ENCODE measurements at regions not wholly inside any gene's neighbourhood (a gene's known extent, or its start where the extent isn't known, plus 50 kb on each side); places are given as distances from the start of the nearest gene placed in this dataset.

- H3K27me3 ChIP-seq (ENCODE audit: control insufficient read depth, low read length): no peaks in the 10 kb centered on the region
- H3K79me2 ChIP-seq (ENCODE audit: control insufficient read depth, low read length): no peaks in the 10 kb centered on the region
- no peak overlapping the region for H3K27ac ChIP-seq (ENCODE audit: low read depth, low read length)
- no peak overlapping the region for H3K4me2 ChIP-seq (ENCODE audit: low read length)
- no peak overlapping the region for H3K4me3 ChIP-seq (ENCODE audit: low read length)
- H4K20me1 ChIP-seq (ENCODE audit: control insufficient read depth, insufficient read depth, low read depth, low read length): no peaks in the 10 kb centered on the region
- H3K9me2 ChIP-seq (replicated peaks; ENCODE audit: control insufficient read depth, low read length): no peaks in the 10 kb centered on the region
- no peaks in the 10 kb centered on the region for H3K4me1 ChIP-seq (ENCODE audit: control insufficient read depth, low read length)
- TF ChIP-seq CTCF (IDR thresholded peaks at IDR 0.05; ENCODE audit: low read depth, low read length, poor library complexity, severe bottlenecking) (no peak), EZH2phosphoT487 (IDR thresholded peaks at IDR 0.05; ENCODE audit: borderline replicate concordance, low read length) (no peak)
- H3K36me3 ChIP-seq (ENCODE audit: control insufficient read depth, low read length): no peaks in the 10 kb centered on the region
- H3F3A ChIP-seq (ENCODE audit: control insufficient read depth, insufficient read depth): no peaks in the 10 kb centered on the region
- no peaks in the 10 kb centered on the region for H3K9me3 ChIP-seq (ENCODE audit: control insufficient read depth, insufficient read depth, low read length)
These were observed 208.3 kb downstream of the TLE1 start for GRCh38 chr9:81480828-81481604.

GRCh38 chr9:81479573-81479972 lies 209.8 kb downstream of the TLE1 start:
- Histone ChIP-seq H3K79me2 (ENCODE audit: control insufficient read depth, low read length) (no peaks in the 10 kb centered on the region), H3K4me3 (ENCODE audit: low read length) (no peak overlapping the region), H3K27me3 (ENCODE audit: control insufficient read depth, low read length) (no peaks in the 10 kb centered on the region), H3F3A (ENCODE audit: control insufficient read depth, insufficient read depth) (no peaks in the 10 kb centered on the region), H3K4me2 (ENCODE audit: low read length) (no peak overlapping the region), H3K27ac (ENCODE audit: low read depth, low read length) (no peak overlapping the region), H4K20me1 (ENCODE audit: control insufficient read depth, insufficient read depth, low read depth, low read length) (no peaks in the 10 kb centered on the region), H3K4me1 (ENCODE audit: control insufficient read depth, low read length) (no peaks in the 10 kb centered on the region), H3K9me3 (ENCODE audit: control insufficient read depth, insufficient read depth, low read length) (no peaks in the 10 kb centered on the region), H3K9me2 (replicated peaks; ENCODE audit: control insufficient read depth, low read length) (no peaks in the 10 kb centered on the region), H3K36me3 (ENCODE audit: control insufficient read depth, low read length) (no peaks in the 10 kb centered on the region)
- TF ChIP-seq CTCF (IDR thresholded peaks at IDR 0.05; ENCODE audit: low read depth, low read length, poor library complexity, severe bottlenecking) (no peak), EZH2phosphoT487 (IDR thresholded peaks at IDR 0.05; ENCODE audit: borderline replicate concordance, low read length) (no peak)

GRCh38 chr9:81477669-81478068 lies 211.7 kb downstream of the TLE1 start:
- H3K4me1 ChIP-seq (ENCODE audit: control insufficient read depth, low read length): no peaks in the 10 kb centered on the region
- TF ChIP-seq CTCF (IDR thresholded peaks at IDR 0.05; ENCODE audit: low read depth, low read length, poor library complexity, severe bottlenecking) (no peak), EZH2phosphoT487 (IDR thresholded peaks at IDR 0.05; ENCODE audit: borderline replicate concordance, low read length) (no peak)
- no peaks in the 10 kb centered on the region for H3K9me2 ChIP-seq (replicated peaks; ENCODE audit: control insufficient read depth, low read length)
- no peak overlapping the region for H3K4me3 ChIP-seq (ENCODE audit: low read length)
- no peaks in the 10 kb centered on the region for H4K20me1 ChIP-seq (ENCODE audit: control insufficient read depth, insufficient read depth, low read depth, low read length)
- no peaks in the 10 kb centered on the region for H3F3A ChIP-seq (ENCODE audit: control insufficient read depth, insufficient read depth)
- no peak overlapping the region for H3K4me2 ChIP-seq (ENCODE audit: low read length)
- H3K36me3 ChIP-seq (ENCODE audit: control insufficient read depth, low read length): no peaks in the 10 kb centered on the region
- H3K27me3 ChIP-seq (ENCODE audit: control insufficient read depth, low read length): no peaks in the 10 kb centered on the region
- no peaks in the 10 kb centered on the region for H3K79me2 ChIP-seq (ENCODE audit: control insufficient read depth, low read length)
- no peak overlapping the region for H3K27ac ChIP-seq (ENCODE audit: low read depth, low read length)
- H3K9me3 ChIP-seq (ENCODE audit: control insufficient read depth, insufficient read depth, low read length): no peaks in the 10 kb centered on the region
